NCI-H748 treated with DMSO at 0.1 percent for 48 hours (cell line): ENCODE measurements at regions not wholly inside any gene's neighbourhood (a gene's known extent, or its start where the extent isn't known, plus 50 kb on each side); places are given as distances from the start of the nearest gene placed in this dataset.

Source experiments
- DNase-seq: peaks from one replicate; lab custom pipeline; 2025; lab: John Stamatoyannopoulos, UW

GRCh38 chr3:99111235-99111634 lies 209.7 kb upstream of the DCBLD2 start:
- DNase-seq: no peak

- no peak for DNase-seq
These were observed 208.9 kb upstream of the DCBLD2 start for GRCh38 chr3:99110401-99110800.

GRCh38 chr3:99108508-99108907 lies 207.0 kb upstream of the DCBLD2 start:
- no peak for DNase-seq

- DNase-seq: no peak
These were observed 193.1 kb upstream of the DCBLD2 start for GRCh38 chr3:99094606-99095005.

GRCh38 chr3:99087277-99087676 lies 185.8 kb upstream of the DCBLD2 start:
- no peak for DNase-seq

- DNase-seq: no peak
These were observed 183.3 kb upstream of the DCBLD2 start for GRCh38 chr3:99084826-99085225.

GRCh38 chr3:99084156-99084555 lies 182.7 kb upstream of the DCBLD2 start:
- no peak for DNase-seq

GRCh38 chr3:99071096-99071495 lies 169.6 kb upstream of the DCBLD2 start:
- no peak for DNase-seq

GRCh38 chr3:99069973-99070372 lies 168.5 kb upstream of the DCBLD2 start:
- no peak for DNase-seq

GRCh38 chr3:99066863-99067262 lies 165.4 kb upstream of the DCBLD2 start:
- no peak for DNase-seq

- no peak for DNase-seq
These were observed 147.7 kb upstream of the DCBLD2 start for GRCh38 chr3:99049164-99049563.

GRCh38 chr3:99041747-99042146 lies 140.3 kb upstream of the DCBLD2 start:
- DNase-seq: no peak

GRCh38 chr3:99031778-99032177 lies 130.3 kb upstream of the DCBLD2 start:
- no peak for DNase-seq

GRCh38 chr3:99023590-99024192 lies 122.2 kb upstream of the DCBLD2 start:
- DNase-seq: peak; percentile 4

GRCh38 chr3:99021466-99021865 lies 120.0 kb upstream of the DCBLD2 start:
- no peak for DNase-seq

GRCh38 chr3:99016452-99016851 lies 115.0 kb upstream of the DCBLD2 start:
- DNase-seq: no peak

GRCh38 chr3:99013777-99014315 lies 112.4 kb upstream of the DCBLD2 start:
- DNase-seq: no peak

GRCh38 chr3:99013077-99013476 lies 111.6 kb upstream of the DCBLD2 start:
- DNase-seq: no peak

- DNase-seq: no peak
These were observed 110.6 kb upstream of the DCBLD2 start for GRCh38 chr3:99012051-99012450.

GRCh38 chr3:99009851-99010250 lies 108.4 kb upstream of the DCBLD2 start:
- no peak for DNase-seq

- DNase-seq: no peak
These were observed 105.2 kb upstream of the DCBLD2 start for GRCh38 chr3:99006686-99007085.

- no peak for DNase-seq
These were observed 98.2 kb upstream of the DCBLD2 start for GRCh38 chr3:98999675-99000074.

GRCh38 chr3:98994128-98994762 lies 92.8 kb upstream of the DCBLD2 start:
- no peak for DNase-seq

GRCh38 chr3:98991393-98991792 lies 89.9 kb upstream of the DCBLD2 start:
- no peak for DNase-seq
